H1 (cell line): ENCODE measurements at regions not wholly inside any gene's neighbourhood (a gene's known extent, or its start where the extent isn't known, plus 50 kb on each side); places are given as distances from the start of the nearest gene placed in this dataset.

Source experiments
- BACH1 ChIP-seq: IDR thresholded peaks from 2 replicates; pipeline ENCODE4 v1.6.1; 2012; ENCODE audit warnings: low read length, improper control_type of control experiment
- CREB1 ChIP-seq: IDR thresholded peaks from 2 replicates; pipeline ENCODE4 v1.6.1; 2012; ENCODE audit warnings: inconsistent platforms
- KDM4A ChIP-seq: IDR thresholded peaks from one replicate; pipeline ENCODE4 v1.7.1; 2012; ENCODE audit warnings: low read depth, mild to moderate bottlenecking, moderate library complexity, low read length, inconsistent platforms; ENCODE audit not compliant: severe bottlenecking
- KDM5A ChIP-seq: fragments of 200-600 bp; IDR thresholded peaks from 2 replicates; pipeline ENCODE4 v1.7.1; 2012; ENCODE audit warnings: mild to moderate bottlenecking, low read length, inconsistent platforms, mixed read lengths
- SAP30 ChIP-seq: fragments of 300-600 bp; sonication (generic); IDR thresholded peaks from 2 replicates; pipeline ENCODE4 v1.7.1; 2012; ENCODE audit warnings: low read length, moderate library complexity, mild to moderate bottlenecking, inconsistent platforms; ENCODE audit not compliant: insufficient read depth, insufficient replicate concordance
- SIX5 ChIP-seq: IDR thresholded peaks from 2 replicates; pipeline ENCODE4 v1.6.1; 2011; ENCODE audit warnings: mild to moderate bottlenecking, low read depth, low read length
- TAF7 ChIP-seq: optimal IDR thresholded peaks from 2 replicates; pipeline ENCODE3; 2011; ENCODE audit warnings: low read depth, mild to moderate bottlenecking, inconsistent platforms, low read length, moderate library complexity, borderline replicate concordance
- TBP ChIP-seq: IDR thresholded peaks from 2 replicates; pipeline ENCODE4 v1.6.1; 2011; ENCODE audit warnings: low read depth, low read length, improper control_type of control experiment
- TF ChIP-seq, protein P1 (sequence below): fragments of 300-600 bp; sonication (generic); IDR thresholded peaks from 2 replicates; pipeline ENCODE4 v1.7.1; 2012; ENCODE audit warnings: low read length, moderate library complexity, mild to moderate bottlenecking, inconsistent platforms; ENCODE audit not compliant: insufficient replicate concordance
- TF ChIP-seq, protein P2 (sequence below): IDR thresholded peaks from 2 replicates; pipeline ENCODE4 v1.6.1; 2012; ENCODE audit warnings: inconsistent platforms
- TF ChIP-seq, protein P3 (sequence below): IDR thresholded peaks from 2 replicates; pipeline ENCODE4 v1.6.1; 2011; ENCODE audit warnings: low read depth, mild to moderate bottlenecking, low read length; ENCODE audit not compliant: insufficient read depth

DNA sequence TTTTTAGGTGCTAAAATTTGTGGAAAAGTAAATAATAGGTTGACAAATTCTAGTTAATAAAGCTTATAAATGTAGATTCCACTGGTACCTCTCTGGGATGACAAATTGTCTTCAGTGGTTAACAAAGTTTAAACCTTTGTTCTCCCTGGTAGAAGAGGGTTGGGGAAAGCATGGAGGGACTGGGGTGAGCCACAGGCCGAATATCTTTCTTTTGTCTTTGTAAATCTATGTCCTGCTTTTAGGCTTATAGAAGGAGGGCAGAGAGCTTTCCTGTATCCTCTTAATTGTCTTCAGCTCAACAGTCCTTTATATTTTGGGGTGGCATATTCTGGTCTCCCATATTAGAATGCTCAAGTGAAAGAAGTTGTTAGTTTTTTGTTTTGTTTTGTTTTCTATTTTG lies 142.2 kb upstream of the CNOT2 start (continued):
- TF ChIP-seq, protein P1, sequence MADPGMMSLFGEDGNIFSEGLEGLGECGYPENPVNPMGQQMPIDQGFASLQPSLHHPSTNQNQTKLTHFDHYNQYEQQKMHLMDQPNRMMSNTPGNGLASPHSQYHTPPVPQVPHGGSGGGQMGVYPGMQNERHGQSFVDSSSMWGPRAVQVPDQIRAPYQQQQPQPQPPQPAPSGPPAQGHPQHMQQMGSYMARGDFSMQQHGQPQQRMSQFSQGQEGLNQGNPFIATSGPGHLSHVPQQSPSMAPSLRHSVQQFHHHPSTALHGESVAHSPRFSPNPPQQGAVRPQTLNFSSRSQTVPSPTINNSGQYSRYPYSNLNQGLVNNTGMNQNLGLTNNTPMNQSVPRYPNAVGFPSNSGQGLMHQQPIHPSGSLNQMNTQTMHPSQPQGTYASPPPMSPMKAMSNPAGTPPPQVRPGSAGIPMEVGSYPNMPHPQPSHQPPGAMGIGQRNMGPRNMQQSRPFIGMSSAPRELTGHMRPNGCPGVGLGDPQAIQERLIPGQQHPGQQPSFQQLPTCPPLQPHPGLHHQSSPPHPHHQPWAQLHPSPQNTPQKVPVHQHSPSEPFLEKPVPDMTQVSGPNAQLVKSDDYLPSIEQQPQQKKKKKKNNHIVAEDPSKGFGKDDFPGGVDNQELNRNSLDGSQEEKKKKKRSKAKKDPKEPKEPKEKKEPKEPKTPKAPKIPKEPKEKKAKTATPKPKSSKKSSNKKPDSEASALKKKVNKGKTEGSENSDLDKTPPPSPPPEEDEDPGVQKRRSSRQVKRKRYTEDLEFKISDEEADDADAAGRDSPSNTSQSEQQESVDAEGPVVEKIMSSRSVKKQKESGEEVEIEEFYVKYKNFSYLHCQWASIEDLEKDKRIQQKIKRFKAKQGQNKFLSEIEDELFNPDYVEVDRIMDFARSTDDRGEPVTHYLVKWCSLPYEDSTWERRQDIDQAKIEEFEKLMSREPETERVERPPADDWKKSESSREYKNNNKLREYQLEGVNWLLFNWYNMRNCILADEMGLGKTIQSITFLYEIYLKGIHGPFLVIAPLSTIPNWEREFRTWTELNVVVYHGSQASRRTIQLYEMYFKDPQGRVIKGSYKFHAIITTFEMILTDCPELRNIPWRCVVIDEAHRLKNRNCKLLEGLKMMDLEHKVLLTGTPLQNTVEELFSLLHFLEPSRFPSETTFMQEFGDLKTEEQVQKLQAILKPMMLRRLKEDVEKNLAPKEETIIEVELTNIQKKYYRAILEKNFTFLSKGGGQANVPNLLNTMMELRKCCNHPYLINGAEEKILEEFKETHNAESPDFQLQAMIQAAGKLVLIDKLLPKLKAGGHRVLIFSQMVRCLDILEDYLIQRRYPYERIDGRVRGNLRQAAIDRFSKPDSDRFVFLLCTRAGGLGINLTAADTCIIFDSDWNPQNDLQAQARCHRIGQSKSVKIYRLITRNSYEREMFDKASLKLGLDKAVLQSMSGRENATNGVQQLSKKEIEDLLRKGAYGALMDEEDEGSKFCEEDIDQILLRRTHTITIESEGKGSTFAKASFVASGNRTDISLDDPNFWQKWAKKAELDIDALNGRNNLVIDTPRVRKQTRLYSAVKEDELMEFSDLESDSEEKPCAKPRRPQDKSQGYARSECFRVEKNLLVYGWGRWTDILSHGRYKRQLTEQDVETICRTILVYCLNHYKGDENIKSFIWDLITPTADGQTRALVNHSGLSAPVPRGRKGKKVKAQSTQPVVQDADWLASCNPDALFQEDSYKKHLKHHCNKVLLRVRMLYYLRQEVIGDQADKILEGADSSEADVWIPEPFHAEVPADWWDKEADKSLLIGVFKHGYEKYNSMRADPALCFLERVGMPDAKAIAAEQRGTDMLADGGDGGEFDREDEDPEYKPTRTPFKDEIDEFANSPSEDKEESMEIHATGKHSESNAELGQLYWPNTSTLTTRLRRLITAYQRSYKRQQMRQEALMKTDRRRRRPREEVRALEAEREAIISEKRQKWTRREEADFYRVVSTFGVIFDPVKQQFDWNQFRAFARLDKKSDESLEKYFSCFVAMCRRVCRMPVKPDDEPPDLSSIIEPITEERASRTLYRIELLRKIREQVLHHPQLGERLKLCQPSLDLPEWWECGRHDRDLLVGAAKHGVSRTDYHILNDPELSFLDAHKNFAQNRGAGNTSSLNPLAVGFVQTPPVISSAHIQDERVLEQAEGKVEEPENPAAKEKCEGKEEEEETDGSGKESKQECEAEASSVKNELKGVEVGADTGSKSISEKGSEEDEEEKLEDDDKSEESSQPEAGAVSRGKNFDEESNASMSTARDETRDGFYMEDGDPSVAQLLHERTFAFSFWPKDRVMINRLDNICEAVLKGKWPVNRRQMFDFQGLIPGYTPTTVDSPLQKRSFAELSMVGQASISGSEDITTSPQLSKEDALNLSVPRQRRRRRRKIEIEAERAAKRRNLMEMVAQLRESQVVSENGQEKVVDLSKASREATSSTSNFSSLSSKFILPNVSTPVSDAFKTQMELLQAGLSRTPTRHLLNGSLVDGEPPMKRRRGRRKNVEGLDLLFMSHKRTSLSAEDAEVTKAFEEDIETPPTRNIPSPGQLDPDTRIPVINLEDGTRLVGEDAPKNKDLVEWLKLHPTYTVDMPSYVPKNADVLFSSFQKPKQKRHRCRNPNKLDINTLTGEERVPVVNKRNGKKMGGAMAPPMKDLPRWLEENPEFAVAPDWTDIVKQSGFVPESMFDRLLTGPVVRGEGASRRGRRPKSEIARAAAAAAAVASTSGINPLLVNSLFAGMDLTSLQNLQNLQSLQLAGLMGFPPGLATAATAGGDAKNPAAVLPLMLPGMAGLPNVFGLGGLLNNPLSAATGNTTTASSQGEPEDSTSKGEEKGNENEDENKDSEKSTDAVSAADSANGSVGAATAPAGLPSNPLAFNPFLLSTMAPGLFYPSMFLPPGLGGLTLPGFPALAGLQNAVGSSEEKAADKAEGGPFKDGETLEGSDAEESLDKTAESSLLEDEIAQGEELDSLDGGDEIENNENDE, result no peak
- no peak for TF ChIP-seq TAF7
- TF ChIP-seq, protein P2, sequence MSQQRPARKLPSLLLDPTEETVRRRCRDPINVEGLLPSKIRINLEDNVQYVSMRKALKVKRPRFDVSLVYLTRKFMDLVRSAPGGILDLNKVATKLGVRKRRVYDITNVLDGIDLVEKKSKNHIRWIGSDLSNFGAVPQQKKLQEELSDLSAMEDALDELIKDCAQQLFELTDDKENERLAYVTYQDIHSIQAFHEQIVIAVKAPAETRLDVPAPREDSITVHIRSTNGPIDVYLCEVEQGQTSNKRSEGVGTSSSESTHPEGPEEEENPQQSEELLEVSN, result no peak
- no peak for TF ChIP-seq KDM5A
- no peak for TF ChIP-seq SAP30
- TF ChIP-seq KDM4A, result no peak
- no peak for TF ChIP-seq SIX5
- TF ChIP-seq, protein P3, sequence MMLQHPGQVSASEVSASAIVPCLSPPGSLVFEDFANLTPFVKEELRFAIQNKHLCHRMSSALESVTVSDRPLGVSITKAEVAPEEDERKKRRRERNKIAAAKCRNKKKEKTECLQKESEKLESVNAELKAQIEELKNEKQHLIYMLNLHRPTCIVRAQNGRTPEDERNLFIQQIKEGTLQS, result no peak
- no peak for TF ChIP-seq BACH1
- TF ChIP-seq TBP, result no peak
- no peak for TF ChIP-seq CREB1
